Chondrocyte (in vitro differentiated cells): ENCODE measurements at regions not wholly inside any gene's neighbourhood (a gene's known extent, or its start where the extent isn't known, plus 50 kb on each side); places are given as distances from the start of the nearest gene placed in this dataset.

Experiments
- DNase-seq: peaks from one replicate; pipeline ENCODE4 v3.0.0; 2021; ENCODE audit warnings: mixed read lengths, low spot score
- H3K27ac Mint-ChIP-seq: one replicate; pipeline ENCODE4 v1.8.0; 2021; ENCODE audit warnings: mild to moderate bottlenecking, moderate library complexity, mixed read lengths; ENCODE audit not compliant: unreplicated experiment
- H3K27me3 Mint-ChIP-seq: 2 replicates; pipeline ENCODE4 v1.8.0; 2021; ENCODE audit warnings: low read depth, mixed read lengths
- H3K36me3 Mint-ChIP-seq: 2 replicates; pipeline ENCODE4 v1.8.0; 2021; ENCODE audit warnings: low read depth, mixed read lengths
- H3K4me1 Mint-ChIP-seq: 2 replicates; pipeline ENCODE4 v1.8.0; 2021; ENCODE audit warnings: low read depth, mild to moderate bottlenecking, mixed read lengths
- H3K4me3 Mint-ChIP-seq: one replicate; pipeline ENCODE4 v1.8.0; 2021; ENCODE audit warnings: mild to moderate bottlenecking, moderate library complexity, mixed read lengths; ENCODE audit not compliant: unreplicated experiment
- H3K9me3 Mint-ChIP-seq: 2 replicates; pipeline ENCODE4 v1.8.0; 2021; ENCODE audit warnings: low read depth, mixed read lengths
- CTCF ChIP-seq: fragments of 200-600 bp; sonication (generic); IDR thresholded peaks from 2 replicates; pipeline ENCODE4 v1.5.0; 2021; ENCODE audit warnings: antibody characterized with exemption, mild to moderate bottlenecking, moderate library complexity

- Mint-ChIP-seq H3K4me1 (no peaks in the 10 kb centered on the region), H3K27ac (no peak overlapping the region), H3K9me3 (no peaks in the 10 kb centered on the region), H3K4me3 (no peak overlapping the region), H3K36me3 (no peaks in the 10 kb centered on the region), H3K27me3 (no peaks in the 10 kb centered on the region)
- DNase-seq, result no peak
- no peak for TF ChIP-seq CTCF
These were observed 160.6 kb downstream of the TAF11L14 start for GRCh38 chr5:17794815-17795214.

GRCh38 chr5:17796142-17796541 is 161.9 kb downstream of the TAF11L14 start:
- H3K36me3 Mint-ChIP-seq, result no peaks in the 10 kb centered on the region
- H3K9me3 Mint-ChIP-seq, result no peaks in the 10 kb centered on the region
- no peak overlapping the region for H3K27ac Mint-ChIP-seq
- DNase-seq, result no peak
- no peak for TF ChIP-seq CTCF
- H3K27me3 Mint-ChIP-seq, result no peaks in the 10 kb centered on the region
- no peaks in the 10 kb centered on the region for H3K4me1 Mint-ChIP-seq
- no peak overlapping the region for H3K4me3 Mint-ChIP-seq

GRCh38 chr5:17796757-17797396 is 162.6 kb downstream of the TAF11L14 start:
- no peak for DNase-seq
- peaks cover under 1% of the 10 kb centered on the region for H3K4me1 Mint-ChIP-seq

GRCh38 chr5:17799521-17799920 is 165.3 kb downstream of the TAF11L14 start:
- H3K4me3 Mint-ChIP-seq, result no peak overlapping the region
- no peaks in the 10 kb centered on the region for H3K27me3 Mint-ChIP-seq
- no peak for TF ChIP-seq CTCF
- no peaks in the 10 kb centered on the region for H3K36me3 Mint-ChIP-seq
- peaks cover 9% of the 10 kb centered on the region for H3K4me1 Mint-ChIP-seq
- no peaks in the 10 kb centered on the region for H3K9me3 Mint-ChIP-seq
- DNase-seq, result no peak
- H3K27ac Mint-ChIP-seq, result no peak overlapping the region

More at GRCh38 chr5:17796757-17797396, 162.6 kb downstream of the TAF11L14 start:
- no peak overlapping the region for H3K4me3 Mint-ChIP-seq
- no peaks in the 10 kb centered on the region for H3K36me3 Mint-ChIP-seq
- no peak overlapping the region for H3K27ac Mint-ChIP-seq
- H3K27me3 Mint-ChIP-seq, result no peaks in the 10 kb centered on the region
- no peaks in the 10 kb centered on the region for H3K9me3 Mint-ChIP-seq
- TF ChIP-seq CTCF, result no peak

GRCh38 chr5:17801595-17801994 is 167.3 kb downstream of the TAF11L14 start:
- Mint-ChIP-seq H3K36me3 (no peaks in the 10 kb centered on the region), H3K4me1 (peaks cover 9% of the 10 kb centered on the region), H3K27ac (no peak overlapping the region), H3K27me3 (no peaks in the 10 kb centered on the region), H3K9me3 (no peaks in the 10 kb centered on the region), H3K4me3 (no peak overlapping the region)
- no peak for DNase-seq
- TF ChIP-seq CTCF, result no peak
